ENCODE measurements at regions not wholly inside any gene's neighbourhood (a gene's known extent, or its start where the extent isn't known, plus 50 kb on each side); places are given as distances from the start of the nearest gene placed in this dataset.

GRCh38 chr2:53235836-53236582 lies 531.6 kb upstream of the CHAC2 start:
- Mint-ChIP-seq H3K36me3 (no peaks in the 10 kb centered on the region), H3K9me3 (no peaks in the 10 kb centered on the region), H3K27me3 (no peaks in the 10 kb centered on the region), H3K4me1 (no peaks in the 10 kb centered on the region), H3K4me3 (no peak overlapping the region), H3K27ac (no peak overlapping the region)
- CTCF ChIA-PET, result no interaction called here
- DNase-seq, result no peak

GRCh38 chr2:53234548-53234903 lies 533.1 kb upstream of the CHAC2 start:
- H3K36me3 Mint-ChIP-seq, result no peaks in the 10 kb centered on the region
- H3K4me3 Mint-ChIP-seq, result no peak overlapping the region
- CTCF ChIA-PET, result no interaction called here
- no peak overlapping the region for H3K27ac Mint-ChIP-seq
- no peaks in the 10 kb centered on the region for H3K9me3 Mint-ChIP-seq
- H3K4me1 Mint-ChIP-seq, result no peaks in the 10 kb centered on the region
- no peaks in the 10 kb centered on the region for H3K27me3 Mint-ChIP-seq
- DNase-seq, result no peak

- H3K36me3 Mint-ChIP-seq, result no peaks in the 10 kb centered on the region
- H3K27me3 Mint-ChIP-seq, result no peaks in the 10 kb centered on the region
- no peak for DNase-seq
- no peak overlapping the region for H3K27ac Mint-ChIP-seq
- no peaks in the 10 kb centered on the region for H3K9me3 Mint-ChIP-seq
- no peak overlapping the region for H3K4me3 Mint-ChIP-seq
- CTCF ChIA-PET, result no interaction called here
- H3K4me1 Mint-ChIP-seq, result no peaks in the 10 kb centered on the region
Measured at GRCh38 chr2:53233759-53234547, 533.7 kb upstream of the CHAC2 start.

- Mint-ChIP-seq H3K36me3 (no peaks in the 10 kb centered on the region), H3K4me1 (no peaks in the 10 kb centered on the region), H3K9me3 (no peaks in the 10 kb centered on the region), H3K27ac (no peak overlapping the region), H3K27me3 (no peaks in the 10 kb centered on the region), H3K4me3 (no peak overlapping the region)
- CTCF ChIA-PET, result no interaction called here
- no peak for DNase-seq
Measured at GRCh38 chr2:53231908-53232307, 535.7 kb upstream of the CHAC2 start.

- CTCF ChIA-PET, result no interaction called here
- no peak for DNase-seq
- no peak overlapping the region for H3K27ac Mint-ChIP-seq
- H3K9me3 Mint-ChIP-seq, result no peaks in the 10 kb centered on the region
- no peaks in the 10 kb centered on the region for H3K4me1 Mint-ChIP-seq
- no peaks in the 10 kb centered on the region for H3K36me3 Mint-ChIP-seq
- no peaks in the 10 kb centered on the region for H3K27me3 Mint-ChIP-seq
- H3K4me3 Mint-ChIP-seq, result no peak overlapping the region
Measured at GRCh38 chr2:53230691-53231090, 536.9 kb upstream of the CHAC2 start.

GRCh38 chr2:53227535-53227934 lies 540.1 kb upstream of the CHAC2 start:
- no peaks in the 10 kb centered on the region for H3K9me3 Mint-ChIP-seq
- H3K27ac Mint-ChIP-seq, result no peak overlapping the region
- CTCF ChIA-PET, result no interaction called here
- DNase-seq, result no peak
- H3K4me3 Mint-ChIP-seq, result no peak overlapping the region
- H3K4me1 Mint-ChIP-seq, result no peaks in the 10 kb centered on the region
- H3K36me3 Mint-ChIP-seq, result no peaks in the 10 kb centered on the region
- H3K27me3 Mint-ChIP-seq, result no peaks in the 10 kb centered on the region

GRCh38 chr2:53220969-53221368 lies 546.6 kb upstream of the CHAC2 start:
- DNase-seq, result no peak
- H3K36me3 Mint-ChIP-seq, result no peaks in the 10 kb centered on the region
- H3K27ac Mint-ChIP-seq, result no peak overlapping the region
- no peaks in the 10 kb centered on the region for H3K27me3 Mint-ChIP-seq
- CTCF ChIA-PET, result no interaction called here
- H3K9me3 Mint-ChIP-seq, result peaks cover 4% of the 10 kb centered on the region
- H3K4me3 Mint-ChIP-seq, result no peak overlapping the region
- H3K4me1 Mint-ChIP-seq, result no peaks in the 10 kb centered on the region

GRCh38 chr2:53217250-53217649 lies 550.4 kb upstream of the CHAC2 start:
- Mint-ChIP-seq H3K4me1 (no peaks in the 10 kb centered on the region), H3K27me3 (no peaks in the 10 kb centered on the region), H3K36me3 (no peaks in the 10 kb centered on the region), H3K27ac (no peak overlapping the region), H3K9me3 (peaks cover 20% of the 10 kb centered on the region), H3K4me3 (no peak overlapping the region)
- no peak for DNase-seq
- CTCF ChIA-PET, result no interaction called here

GRCh38 chr2:53216805-53217204 lies 550.8 kb upstream of the CHAC2 start:
- no peaks in the 10 kb centered on the region for H3K4me1 Mint-ChIP-seq
- peaks cover 20% of the 10 kb centered on the region for H3K9me3 Mint-ChIP-seq
- H3K4me3 Mint-ChIP-seq, result no peak overlapping the region
- CTCF ChIA-PET, result no interaction called here
- no peak for DNase-seq
- no peaks in the 10 kb centered on the region for H3K27me3 Mint-ChIP-seq
- H3K36me3 Mint-ChIP-seq, result no peaks in the 10 kb centered on the region
- H3K27ac Mint-ChIP-seq, result no peak overlapping the region

- DNase-seq, result no peak
- Mint-ChIP-seq H3K27ac (no peak overlapping the region), H3K36me3 (no peaks in the 10 kb centered on the region), H3K9me3 (peaks cover 20% of the 10 kb centered on the region), H3K27me3 (no peaks in the 10 kb centered on the region), H3K4me3 (no peak overlapping the region), H3K4me1 (no peaks in the 10 kb centered on the region)
- CTCF ChIA-PET, result no interaction called here
Measured at GRCh38 chr2:53212576-53212975, 555.0 kb upstream of the CHAC2 start.

GRCh38 chr2:53211201-53211774 lies 556.3 kb upstream of the CHAC2 start:
- Mint-ChIP-seq H3K27me3 (no peaks in the 10 kb centered on the region), H3K4me3 (no peak overlapping the region), H3K4me1 (no peaks in the 10 kb centered on the region), H3K36me3 (no peaks in the 10 kb centered on the region), H3K9me3 (peaks cover 18% of the 10 kb centered on the region), H3K27ac (no peak overlapping the region)
- CTCF ChIA-PET, result no interaction called here
- DNase-seq, result no peak

GRCh38 chr2:53210538-53210937 lies 557.1 kb upstream of the CHAC2 start:
- H3K4me1 Mint-ChIP-seq, result no peaks in the 10 kb centered on the region
- CTCF ChIA-PET, result no interaction called here
- no peak overlapping the region for H3K27ac Mint-ChIP-seq
- H3K27me3 Mint-ChIP-seq, result no peaks in the 10 kb centered on the region
- peaks cover 16% of the 10 kb centered on the region for H3K9me3 Mint-ChIP-seq
- H3K36me3 Mint-ChIP-seq, result no peaks in the 10 kb centered on the region
- no peak overlapping the region for H3K4me3 Mint-ChIP-seq
- DNase-seq, result no peak

GRCh38 chr2:53209679-53210458 lies 557.7 kb upstream of the CHAC2 start:
- no peaks in the 10 kb centered on the region for H3K27me3 Mint-ChIP-seq
- H3K4me3 Mint-ChIP-seq, result no peak overlapping the region
- no peaks in the 10 kb centered on the region for H3K4me1 Mint-ChIP-seq
- peaks cover 12% of the 10 kb centered on the region for H3K9me3 Mint-ChIP-seq
- CTCF ChIA-PET, result no interaction called here
- no peak for DNase-seq
- no peak overlapping the region for H3K27ac Mint-ChIP-seq
- H3K36me3 Mint-ChIP-seq, result no peaks in the 10 kb centered on the region

- Mint-ChIP-seq H3K27ac (no peak overlapping the region), H3K4me1 (no peaks in the 10 kb centered on the region), H3K36me3 (no peaks in the 10 kb centered on the region), H3K4me3 (no peak overlapping the region), H3K27me3 (no peaks in the 10 kb centered on the region), H3K9me3 (peaks cover 4% of the 10 kb centered on the region)
- CTCF ChIA-PET, result no interaction called here
- no peak for DNase-seq
Measured at GRCh38 chr2:53208815-53209214, 558.8 kb upstream of the CHAC2 start.
